Neural cell (in vitro differentiated cells): ENCODE measurements at regions not wholly inside any gene's neighbourhood (a gene's known extent, or its start where the extent isn't known, plus 50 kb on each side); places are given as distances from the start of the nearest gene placed in this dataset.

ENCODE experiments used
- CTCF ChIP-seq: fragments of 450-650 bp; IDR thresholded peaks from 2 replicates; pipeline ENCODE4 v1.5.1; 2014; ENCODE audit warnings: antibody characterized with exemption, mild to moderate bottlenecking, moderate library complexity; ENCODE audit not compliant: poor library complexity, severe bottlenecking
- EP300 ChIP-seq: fragments of 450-650 bp; conservative IDR thresholded peaks from 2 replicates; pipeline ENCODE4 v1.6.1; 2014; ENCODE audit warnings: antibody characterized with exemption, mild to moderate bottlenecking, moderate library complexity; ENCODE audit not compliant: poor library complexity, severe bottlenecking
- POLR2AphosphoS5 ChIP-seq: IDR thresholded peaks from 2 replicates; pipeline ENCODE4 v1.6.1; 2012
- TAF1 ChIP-seq: IDR thresholded peaks from 2 replicates; pipeline ENCODE4 v1.6.1; 2012; ENCODE audit warnings: low read depth

- no peak for TF ChIP-seq CTCF
- TF ChIP-seq EP300, result no peak
- no peak for TF ChIP-seq POLR2AphosphoS5
- no peak for TF ChIP-seq TAF1
Measured at GRCh38 chr7:106175507-106175906, 63.4 kb upstream of the SYPL1 start.
